K562 (cell line): ENCODE measurements at regions not wholly inside any gene's neighbourhood (a gene's known extent, or its start where the extent isn't known, plus 50 kb on each side); places are given as distances from the start of the nearest gene placed in this dataset.
A peak's percentile ranks its signal among the peaks of the same experiment; 100 is the strongest.

Experiments used
- ATAC-seq: fragments of 200-7000 bp; cut with Tn5 transposase; 3 replicates; pipeline ENCODE4 v1.9.1; 2020; ENCODE audit warnings: moderate library complexity
- BruUV-seq: library from RNA; stranded (reverse); fragments of 400-500 nt; replicated peaks from 2 replicates; lab custom pipeline; 2021; lab: Mats Ljungman, UMichigan
- CTCF ChIA-PET: fragments of 300-600 bp; formaldehyde crosslinking; extraction: SDS; loops from one replicate; lab custom pipeline; 2021; ENCODE audit warnings: low intra/inter-chr PET ratio; lab: Yijun Ruan, JAX
- POLR2A ChIA-PET: fragments of 300-600, 350-650 bp; sonication (Branson Sonifier 250); formaldehyde crosslinking; extraction: SDS; loops from one replicate; lab custom pipeline; 2021; ENCODE audit warnings: antibody characterized with exemption, inconsistent platforms; lab: Yijun Ruan, JAX
- DNase-seq, 4 experiments: peaks; one replicate each; pipeline versions ENCODE4 v3.0.0 to v3.0.0-alpha.2; 2011 to 2018; ENCODE audit warnings: low spot score in 3 of 4, mixed read lengths in 3 of 4; ENCODE audit errors: extremely low read depth in 1 of 4
- FAIRE-seq: peaks from 2 replicates; lab custom pipeline; 2011; peaks lifted over from hg19 to GRCh38; lab: Jason Lieb, UNC
- H2AFZ ChIP-seq: 2 replicates; pipeline ENCODE4 v1.6.0; 2011; ENCODE audit warnings: low read depth, low read length, control low read depth, inconsistent platforms
- H3K27ac ChIP-seq: fragments of 200-600 bp; 3 replicates; pipeline ENCODE4 v1.8.0; 2011; ENCODE audit warnings: low read depth, mild to moderate bottlenecking, control low read depth, inconsistent platforms, low read length, moderate library complexity, mixed read lengths; ENCODE audit errors: extremely low read depth
- H3K27me3 ChIP-seq, 2 experiments: fragments of 300-600 bp in 1 of 2; 2 replicates in 1 of 2; 3 replicates in 1 of 2; pipeline versions ENCODE4 v1.6.0 to v1.8.0; 2011; ENCODE audit warnings: inconsistent platforms in 2 of 2, low read length in 2 of 2, mild to moderate bottlenecking in 1 of 2, mixed read lengths in 1 of 2, moderate library complexity in 1 of 2; ENCODE audit not compliant: control insufficient read depth in 2 of 2, insufficient read depth in 2 of 2
- H3K36me3 ChIP-seq: fragments of 300-600 bp; 3 replicates; pipeline ENCODE4 v1.8.0; 2011; ENCODE audit warnings: mild to moderate bottlenecking, low read length, inconsistent platforms; ENCODE audit not compliant: control insufficient read depth, insufficient read depth
- H3K4me1 ChIP-seq, 2 experiments: fragments of 200-600 bp in 1 of 2; replicated peaks in 1 of 2; 2 replicates in 1 of 2; 3 replicates in 1 of 2; pipeline versions ENCODE4 v1.5.1 to v1.8.0; 2011; ENCODE audit warnings: inconsistent platforms in 2 of 2, low read length in 2 of 2, mild to moderate bottlenecking in 1 of 2, mixed read lengths in 1 of 2, moderate library complexity in 1 of 2; ENCODE audit not compliant: control insufficient read depth in 2 of 2, insufficient read depth in 2 of 2
- H3K4me2 ChIP-seq: 2 replicates; pipeline ENCODE4 v1.6.1; 2011; ENCODE audit warnings: low read length, control low read depth, inconsistent platforms, mixed read lengths; ENCODE audit not compliant: insufficient read depth
- H3K4me3 ChIP-seq: fragments of 200-600 bp; sonication (generic), shearing (Covaris generic); 2 replicates; pipeline ENCODE4 v1.5.1; 2016; ENCODE audit warnings: control low read depth, inconsistent platforms
- H3K79me2 ChIP-seq: fragments of 200-600 bp; 3 replicates; pipeline ENCODE4 v1.8.0; 2011; ENCODE audit warnings: low read length, inconsistent platforms; ENCODE audit not compliant: control insufficient read depth, insufficient read depth
- H3K9ac ChIP-seq, 2 experiments: 2 replicates each; pipeline versions ENCODE4 v1.6.0 to v1.6.1; 2011; ENCODE audit warnings: low read depth in 2 of 2, low read length in 2 of 2, control low read depth in 1 of 2, inconsistent platforms in 1 of 2, mild to moderate bottlenecking in 1 of 2, mixed read lengths in 1 of 2; ENCODE audit not compliant: insufficient read depth in 1 of 2
- H3K9me1 ChIP-seq: one replicate; pipeline ENCODE4 v1.6.0; 2011; ENCODE audit warnings: inconsistent platforms, mild to moderate bottlenecking, low read length, moderate library complexity; ENCODE audit not compliant: control insufficient read depth, insufficient read depth
- H3K9me3 ChIP-seq: replicated peaks from 2 replicates; pipeline ENCODE4 v1.5.1; 2011; ENCODE audit warnings: low read depth, low read length, inconsistent platforms; ENCODE audit not compliant: control insufficient read depth, insufficient read depth
- H4K20me1 ChIP-seq: replicated peaks from 2 replicates; pipeline ENCODE4 v1.6.1; 2011; ENCODE audit warnings: low read length, inconsistent platforms, mixed read lengths; ENCODE audit not compliant: control insufficient read depth, insufficient read depth
- CHD7 ChIP-seq: fragments of 200-600 bp; sonication (generic); IDR thresholded peaks from one replicate; pipeline ENCODE4 v1.6.1; 2012; ENCODE audit warnings: mild to moderate bottlenecking, low read depth, low read length, inconsistent platforms
- COPS2 ChIP-seq: fragments of 450-650 bp; conservative IDR thresholded peaks from 2 replicates; pipeline ENCODE4 v1.6.1; 2016; ENCODE audit warnings: mild to moderate bottlenecking, moderate library complexity
- ELK3 ChIP-seq: fragments of 450-650 bp; formaldehyde crosslinking; IDR thresholded peaks from 2 replicates; pipeline ENCODE4 v1.4.0; 2020; ENCODE audit warnings: mild to moderate bottlenecking
- TEAD2 ChIP-seq: fragments of 450-650 bp; IDR thresholded peaks from 2 replicates; pipeline ENCODE4 v1.6.1; 2016; ENCODE audit warnings: missing genetic modification characterization, control low read depth, missing compliant biosample characterization
- YY1 ChIP-seq, 3 experiments: IDR thresholded peaks; 2 replicates each; pipeline ENCODE4 v1.6.1; 2011; ENCODE audit warnings: low read length in 2 of 3, mild to moderate bottlenecking in 2 of 3, moderate library complexity in 2 of 3, borderline replicate concordance in 1 of 3, control low read depth in 1 of 3, low read depth in 1 of 3; ENCODE audit not compliant: insufficient read depth in 3 of 3, insufficient replicate concordance in 2 of 3, control insufficient read depth in 1 of 3, insufficient read length in 1 of 3; ENCODE audit errors: extremely low read depth in 1 of 3
- ZNF551 ChIP-seq: fragments of 250-450 bp; sonication (Bioruptor Pico); IDR thresholded peaks from 2 replicates; pipeline ENCODE4 v1.5.0; 2021; ENCODE audit warnings: mild to moderate bottlenecking, moderate library complexity
- ZNF707 ChIP-seq: fragments of 250-450 bp; sonication (Bioruptor Pico); conservative IDR thresholded peaks from 2 replicates; pipeline ENCODE4 v1.8.0; 2022; ENCODE audit warnings: inconsistent platforms, mild to moderate bottlenecking, moderate library complexity
- WGBS: fragments of 100-300 bp; shearing (Covaris generic); methylation state at CpG from one replicate; pipeline ENCODE4 v1.1.6; 2016; ENCODE audit warnings: low coverage, mixed read lengths; ENCODE audit not compliant: insufficient coverage; ENCODE audit errors: missing lambda C conversion rate; 5-methylcytosine and 5-hydroxymethylcytosine counted together
- in situ Hi-C: fragments of 300-500 bp; cut with MboI; formaldehyde crosslinking; loops from 4 replicates; pipeline ENCODE4 v1.15.0; 2018; ENCODE audit warnings: inconsistent platforms, mixed read lengths
- intact Hi-C: fragments of 100-400 bp; cut with micrococcal nuclease; formaldehyde crosslinking; loops from 2 replicates; pipeline ENCODE4 v1.14.2; 2022

GRCh38 chr18:55054021-55054990 lies 95.0 kb upstream of the CCDC68 start:
- Histone ChIP-seq H3K27me3 (peaks cover 0 to 6% of the 10 kb centered on the region in 2 experiments; a peak in 3 of 5 replicates), H3K79me2 (no peaks in the 10 kb centered on the region), H3K27ac (no peak overlapping the region), H3K4me2 (no peak overlapping the region; the same call in 1 of the 2 replicates), H3K9me1 (no peaks in the 10 kb centered on the region), H3K9ac (no peak overlapping the region), H3K4me1 (no peaks in the 10 kb centered on the region), H3K36me3 (no peaks in the 10 kb centered on the region), H4K20me1 (no peaks in the 10 kb centered on the region), H2AFZ (peak overlapping the region; percentile 58), H3K9me3 (no peaks in the 10 kb centered on the region), H3K4me3 (no peak overlapping the region)
- DNase-seq (no peak), ATAC-seq (no peak), FAIRE-seq (no peak)
- no TSS peak for BruUV-seq
- intact Hi-C loops: no loop called here
- in situ Hi-C loops: no loop called here
- ChIA-PET CTCF (no interaction called here), POLR2A (interaction anchor here (1.2 kb wide), 1 partner anchor 10 kb away, joined by 5 read pairs; no protein-coding TSS in a partner anchor)
- 4% methylated on average over 24 of the region's 24 CpGs for WGBS
- TF ChIP-seq ZNF707 (CRISPR knock-in tag) (no peak), YY1 (IDR thresholded peaks at IDR 0.05; ENCODE audit: borderline replicate concordance in 1 of 3, control insufficient read depth in 1 of 3, extremely low read depth in 1 of 3, insufficient read depth in 3 of 3, insufficient read length in 1 of 3, insufficient replicate concordance in 2 of 3, low read depth in 1 of 3, low read length in 2 of 3) (peak in 1 of 3 experiments; percentile 18), TEAD2 (tag) (no peak), COPS2 (no peak), ELK3 (CRISPR knock-in tag) (no peak), CHD7 (no peak), ZNF551 (CRISPR knock-in tag) (no peak)
